ENCODE measurements at regions not wholly inside any gene's neighbourhood (a gene's known extent, or its start where the extent isn't known, plus 50 kb on each side); places are given as distances from the start of the nearest gene placed in this dataset.

- Histone ChIP-seq H3K9me3 (ENCODE audit: control insufficient read depth, insufficient read depth, low read length) (no peaks in the 10 kb centered on the region), H3K79me2 (ENCODE audit: control insufficient read depth, low read length) (no peaks in the 10 kb centered on the region), H3K27me3 (ENCODE audit: control insufficient read depth, low read length) (no peaks in the 10 kb centered on the region), H3K36me3 (ENCODE audit: control insufficient read depth, low read length) (no peaks in the 10 kb centered on the region), H3K9me2 (replicated peaks; ENCODE audit: control insufficient read depth, low read length) (no peaks in the 10 kb centered on the region), H3K4me2 (ENCODE audit: low read length) (no peak overlapping the region), H3K4me3 (ENCODE audit: low read length) (no peak overlapping the region), H3F3A (ENCODE audit: control insufficient read depth, insufficient read depth) (no peaks in the 10 kb centered on the region), H3K27ac (ENCODE audit: low read depth, low read length) (no peak overlapping the region), H3K4me1 (ENCODE audit: control insufficient read depth, low read length) (peaks cover 3% of the 10 kb centered on the region; the same call in 1 of the 2 replicates), H4K20me1 (ENCODE audit: control insufficient read depth, insufficient read depth, low read depth, low read length) (no peaks in the 10 kb centered on the region)
- no peak for TF ChIP-seq EZH2phosphoT487 (IDR thresholded peaks at IDR 0.05; ENCODE audit: borderline replicate concordance, low read length)
- TF ChIP-seq, protein P1, sequence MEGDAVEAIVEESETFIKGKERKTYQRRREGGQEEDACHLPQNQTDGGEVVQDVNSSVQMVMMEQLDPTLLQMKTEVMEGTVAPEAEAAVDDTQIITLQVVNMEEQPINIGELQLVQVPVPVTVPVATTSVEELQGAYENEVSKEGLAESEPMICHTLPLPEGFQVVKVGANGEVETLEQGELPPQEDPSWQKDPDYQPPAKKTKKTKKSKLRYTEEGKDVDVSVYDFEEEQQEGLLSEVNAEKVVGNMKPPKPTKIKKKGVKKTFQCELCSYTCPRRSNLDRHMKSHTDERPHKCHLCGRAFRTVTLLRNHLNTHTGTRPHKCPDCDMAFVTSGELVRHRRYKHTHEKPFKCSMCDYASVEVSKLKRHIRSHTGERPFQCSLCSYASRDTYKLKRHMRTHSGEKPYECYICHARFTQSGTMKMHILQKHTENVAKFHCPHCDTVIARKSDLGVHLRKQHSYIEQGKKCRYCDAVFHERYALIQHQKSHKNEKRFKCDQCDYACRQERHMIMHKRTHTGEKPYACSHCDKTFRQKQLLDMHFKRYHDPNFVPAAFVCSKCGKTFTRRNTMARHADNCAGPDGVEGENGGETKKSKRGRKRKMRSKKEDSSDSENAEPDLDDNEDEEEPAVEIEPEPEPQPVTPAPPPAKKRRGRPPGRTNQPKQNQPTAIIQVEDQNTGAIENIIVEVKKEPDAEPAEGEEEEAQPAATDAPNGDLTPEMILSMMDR (IDR thresholded peaks at IDR 0.05; ENCODE audit: low read depth, low read length, poor library complexity, severe bottlenecking): no peak
Observed at GRCh38 chr4:117378942-117379341, 293.6 kb upstream of the TRAM1L1 start.

DNA sequence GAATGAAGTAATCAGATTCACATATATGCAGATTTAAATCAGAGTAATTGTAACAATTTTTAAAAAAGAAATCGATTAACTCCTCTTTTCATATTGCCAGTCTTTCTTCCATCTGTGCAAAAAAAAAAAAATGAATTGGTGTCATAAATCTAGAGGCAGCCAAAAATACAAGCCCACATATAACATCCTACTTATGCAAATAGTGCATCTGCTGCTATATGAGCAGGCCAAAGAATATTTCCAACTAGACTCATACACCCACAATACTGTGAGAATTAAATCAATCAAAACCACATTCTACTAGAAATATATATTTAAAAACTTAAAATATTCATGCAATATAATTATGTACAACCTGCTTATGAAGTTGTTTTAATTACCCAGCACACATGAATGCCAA is 298.1 kb upstream of the TRAM1L1 start:
- Histone ChIP-seq H3K4me2 (ENCODE audit: low read length) (peak overlapping the region; percentile 18; the same call in 1 of the 2 replicates), H3K9me3 (ENCODE audit: control insufficient read depth, insufficient read depth, low read length) (no peaks in the 10 kb centered on the region), H3F3A (ENCODE audit: control insufficient read depth, insufficient read depth) (no peaks in the 10 kb centered on the region), H3K27ac (ENCODE audit: low read depth, low read length) (no peak overlapping the region), H3K4me3 (ENCODE audit: low read length) (no peak overlapping the region), H3K79me2 (ENCODE audit: control insufficient read depth, low read length) (no peaks in the 10 kb centered on the region), H3K27me3 (ENCODE audit: control insufficient read depth, low read length) (no peaks in the 10 kb centered on the region), H3K4me1 (ENCODE audit: control insufficient read depth, low read length) (peaks cover 3% of the 10 kb centered on the region; the same call in 1 of the 2 replicates), H3K36me3 (ENCODE audit: control insufficient read depth, low read length) (no peaks in the 10 kb centered on the region), H3K9me2 (replicated peaks; ENCODE audit: control insufficient read depth, low read length) (no peaks in the 10 kb centered on the region), H4K20me1 (ENCODE audit: control insufficient read depth, insufficient read depth, low read depth, low read length) (no peaks in the 10 kb centered on the region)
- TF ChIP-seq, protein P1 (IDR thresholded peaks at IDR 0.05; ENCODE audit: low read depth, low read length, poor library complexity, severe bottlenecking): no peak
- no peak for TF ChIP-seq EZH2phosphoT487 (IDR thresholded peaks at IDR 0.05; ENCODE audit: borderline replicate concordance, low read length)

- Histone ChIP-seq H3K9me2 (replicated peaks; ENCODE audit: control insufficient read depth, low read length) (no peaks in the 10 kb centered on the region), H3K4me2 (ENCODE audit: low read length) (no peak overlapping the region), H3K36me3 (ENCODE audit: control insufficient read depth, low read length) (no peaks in the 10 kb centered on the region), H3K79me2 (ENCODE audit: control insufficient read depth, low read length) (no peaks in the 10 kb centered on the region), H3K9me3 (ENCODE audit: control insufficient read depth, insufficient read depth, low read length) (no peaks in the 10 kb centered on the region), H3K4me1 (ENCODE audit: control insufficient read depth, low read length) (peaks cover 3% of the 10 kb centered on the region; the same call in 1 of the 2 replicates), H3K27ac (ENCODE audit: low read depth, low read length) (no peak overlapping the region), H3K27me3 (ENCODE audit: control insufficient read depth, low read length) (no peaks in the 10 kb centered on the region), H3K4me3 (ENCODE audit: low read length) (no peak overlapping the region), H4K20me1 (ENCODE audit: control insufficient read depth, insufficient read depth, low read depth, low read length) (no peaks in the 10 kb centered on the region), H3F3A (ENCODE audit: control insufficient read depth, insufficient read depth) (no peaks in the 10 kb centered on the region)
- TF ChIP-seq EZH2phosphoT487 (IDR thresholded peaks at IDR 0.05; ENCODE audit: borderline replicate concordance, low read length): no peak
- TF ChIP-seq, protein P1 (IDR thresholded peaks at IDR 0.05; ENCODE audit: low read depth, low read length, poor library complexity, severe bottlenecking): no peak
Observed at GRCh38 chr4:117385526-117385925, 300.1 kb upstream of the TRAM1L1 start.
